Neuronal stem cell (in vitro differentiated cells): ENCODE measurements at regions not wholly inside any gene's neighbourhood (a gene's known extent, or its start where the extent isn't known, plus 50 kb on each side); places are given as distances from the start of the nearest gene placed in this dataset.

Experiments used
- DNase-seq: peaks from one replicate; pipeline ENCODE4 v3.0.0-alpha.2; 2013; ENCODE audit warnings: low spot score
- H2AFZ ChIP-seq: one replicate; pipeline ENCODE4 v1.6.1; 2013; ENCODE audit warnings: mild to moderate bottlenecking, low read length, inconsistent platforms
- H2AK5ac ChIP-seq: 2 replicates; pipeline ENCODE4 v1.6.1; 2013; ENCODE audit warnings: low read depth, mild to moderate bottlenecking, inconsistent platforms, low read length, moderate library complexity, mixed read lengths
- H2BK120ac ChIP-seq: 2 replicates; pipeline ENCODE4 v1.6.1; 2013; ENCODE audit warnings: low read depth, mild to moderate bottlenecking, inconsistent platforms, low read length, moderate library complexity, mixed read lengths
- H2BK12ac ChIP-seq: one replicate; pipeline ENCODE4 v1.6.1; 2013; ENCODE audit warnings: low read length, inconsistent platforms
- H2BK15ac ChIP-seq: 2 replicates; pipeline ENCODE4 v1.6.1; 2013; ENCODE audit warnings: mild to moderate bottlenecking, low read length, inconsistent platforms, mixed read lengths
- H2BK5ac ChIP-seq: one replicate; pipeline ENCODE4 v1.6.1; 2013; ENCODE audit warnings: inconsistent platforms, mild to moderate bottlenecking, low read length, moderate library complexity
- H3K14ac ChIP-seq: one replicate; pipeline ENCODE4 v1.6.1; 2013; ENCODE audit warnings: low read length, inconsistent platforms
- H3K18ac ChIP-seq: 2 replicates; pipeline ENCODE4 v1.6.1; 2013; ENCODE audit warnings: low read length, inconsistent platforms
- H3K23ac ChIP-seq: 2 replicates; pipeline ENCODE4 v1.6.1; 2013; ENCODE audit warnings: low read depth, mild to moderate bottlenecking, mixed read lengths, low read length, inconsistent platforms; ENCODE audit not compliant: poor library complexity
- H3K27ac ChIP-seq: replicated peaks from 3 replicates; pipeline ENCODE4 v1.5.1; 2013; ENCODE audit warnings: low read length, inconsistent platforms
- H3K27me3 ChIP-seq, 3 experiments: 2 replicates each; pipeline ENCODE4 v1.6.1; 2013; ENCODE audit warnings: low read length in 3 of 3, mild to moderate bottlenecking in 2 of 3, inconsistent platforms in 1 of 3, low read depth in 1 of 3, mixed read lengths in 1 of 3, moderate library complexity in 1 of 3; ENCODE audit not compliant: control insufficient read depth in 3 of 3, insufficient read depth in 3 of 3
- H3K36me3 ChIP-seq, 2 donors: replicated peaks in 1 of 2; 2 replicates each; pipeline ENCODE4 v1.6.1; 2013; ENCODE audit warnings: low read length in 2 of 2; ENCODE audit not compliant: control insufficient read depth in 2 of 2, insufficient read depth in 2 of 2
- H3K4ac ChIP-seq: 2 replicates; pipeline ENCODE4 v1.6.1; 2013; ENCODE audit warnings: inconsistent platforms, mild to moderate bottlenecking, low read length, moderate library complexity
- H3K4me1 ChIP-seq, 2 donors: 1 replicate in 1 of 2; 2 replicates in 1 of 2; pipeline ENCODE4 v1.6.1; 2013; ENCODE audit warnings: low read length in 2 of 2, low read depth in 1 of 2; ENCODE audit not compliant: control insufficient read depth in 2 of 2, insufficient read depth in 1 of 2
- H3K4me2 ChIP-seq: one replicate; pipeline ENCODE4 v1.6.1; 2013; ENCODE audit warnings: mild to moderate bottlenecking, low read length, inconsistent platforms; ENCODE audit not compliant: insufficient read depth, poor library complexity, severe bottlenecking
- H3K4me3 ChIP-seq, 2 donors: 2 replicates each; pipeline ENCODE4 v1.5.1; 2013; ENCODE audit warnings: low read length in 2 of 2, mild to moderate bottlenecking in 2 of 2, inconsistent platforms in 1 of 2, moderate library complexity in 1 of 2
- H3K79me1 ChIP-seq: one replicate; pipeline ENCODE4 v1.6.1; 2013; ENCODE audit warnings: low read depth, mild to moderate bottlenecking, inconsistent platforms, low read length, moderate library complexity
- H3K9ac ChIP-seq: one replicate; pipeline ENCODE4 v1.6.1; 2013; ENCODE audit warnings: mild to moderate bottlenecking, low read depth, low read length, inconsistent platforms; ENCODE audit not compliant: poor library complexity
- H3K9me3 ChIP-seq, 2 donors: replicated peaks in 1 of 2; 2 replicates each; pipeline versions ENCODE3 to v1.6.1; 2013; ENCODE audit warnings: low read length in 2 of 2, mild to moderate bottlenecking in 2 of 2, inconsistent platforms in 1 of 2, low read depth in 1 of 2, mixed read lengths in 1 of 2, moderate library complexity in 1 of 2; ENCODE audit not compliant: control insufficient read depth in 2 of 2, insufficient read depth in 1 of 2
- H4K8ac ChIP-seq: one replicate; pipeline ENCODE4 v1.6.1; 2013; ENCODE audit warnings: low read depth, mild to moderate bottlenecking, inconsistent platforms, low read length, moderate library complexity
- H4K91ac ChIP-seq: one replicate; pipeline ENCODE4 v1.6.1; 2013; ENCODE audit warnings: low read length, low read depth, mild to moderate bottlenecking, inconsistent platforms; ENCODE audit not compliant: poor library complexity
- WGBS, 2 donors: extraction: QIAGEN DNeasy Blood & Tissue Kit; methylation state at CpG; one replicate each; pipeline ENCODE4 v1.1.7; 2013; ENCODE audit warnings: missing lambda C conversion rate in 2 of 2, mixed read lengths in 1 of 2; ENCODE audit not compliant: insufficient read length in 2 of 2, insufficient replicate concordance in 1 of 2; ENCODE audit errors: extremely low coverage in 2 of 2; 5-methylcytosine and 5-hydroxymethylcytosine counted together

DNA sequence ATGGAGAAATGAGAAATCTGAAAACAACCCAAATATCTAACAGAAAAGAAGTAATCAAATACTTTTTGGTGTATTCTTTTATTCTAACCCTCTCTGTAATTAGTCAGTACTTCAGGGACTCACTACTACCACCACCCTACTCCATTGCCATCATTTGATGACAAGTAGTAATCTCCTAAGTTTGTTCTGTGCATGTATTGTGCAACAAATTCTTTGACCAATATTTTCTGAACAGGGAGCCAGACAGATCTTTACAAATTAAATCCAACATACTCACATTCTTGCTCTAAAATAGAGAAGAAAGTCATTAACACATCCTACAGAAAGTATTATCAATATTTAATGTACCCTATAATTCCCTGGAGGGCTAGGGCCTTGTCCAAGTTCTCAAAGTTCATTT is 1416.4 kb downstream of the DSC3 start:
- no peak overlapping the region for H2BK120ac ChIP-seq
- no peak overlapping the region for H3K4ac ChIP-seq
- no peak overlapping the region for H3K4me2 ChIP-seq
- H3K9me3 ChIP-seq, result no peaks in the 10 kb centered on the region
- DNase-seq, result no peak
- H2BK5ac ChIP-seq, result no peak overlapping the region
- no peak overlapping the region for H2BK12ac ChIP-seq
- H3K4me1 ChIP-seq, result peaks cover 0 to 2% of the 10 kb centered on the region in 2 donors
- H3K79me1 ChIP-seq, result no peaks in the 10 kb centered on the region
- H4K91ac ChIP-seq, result no peak overlapping the region
- H3K18ac ChIP-seq, result no peak overlapping the region
- no peak overlapping the region for H3K9ac ChIP-seq
- H3K14ac ChIP-seq, result no peak overlapping the region
- no peak overlapping the region for H2BK15ac ChIP-seq
- H2AK5ac ChIP-seq, result no peak overlapping the region
- H3K27ac ChIP-seq, result no peak overlapping the region
- no peak overlapping the region for H4K8ac ChIP-seq
- H3K36me3 ChIP-seq, result no peaks in the 10 kb centered on the region
- no peak overlapping the region for H2AFZ ChIP-seq
- H3K27me3 ChIP-seq, result no peaks in the 10 kb centered on the region
- H3K23ac ChIP-seq, result no peak overlapping the region
- no peak overlapping the region for H3K4me3 ChIP-seq

- Histone ChIP-seq H3K14ac (no peak overlapping the region), H3K27ac (no peak overlapping the region), H3K4me1 (no peaks in the 10 kb centered on the region), H3K9me3 (no peaks in the 10 kb centered on the region), H3K4me3 (no peak overlapping the region), H4K8ac (no peak overlapping the region), H3K36me3 (no peaks in the 10 kb centered on the region), H2AK5ac (no peak overlapping the region), H3K9ac (no peak overlapping the region), H3K4me2 (no peak overlapping the region), H2BK12ac (no peak overlapping the region), H3K27me3 (no peaks in the 10 kb centered on the region), H3K79me1 (no peaks in the 10 kb centered on the region), H3K4ac (no peak overlapping the region), H3K18ac (no peak overlapping the region), H2AFZ (no peak overlapping the region), H4K91ac (no peak overlapping the region), H3K23ac (no peak overlapping the region), H2BK120ac (no peak overlapping the region), H2BK15ac (no peak overlapping the region), H2BK5ac (no peak overlapping the region)
- DNase-seq, result no peak
Measured at GRCh38 chr18:29616867-29617266, 1425.7 kb downstream of the DSC3 start.

GRCh38 chr18:29608982-29609381 is 1432.1 kb upstream of the CDH2 start:
- no peak overlapping the region for H2AFZ ChIP-seq
- H4K8ac ChIP-seq, result no peak overlapping the region
- no peak for DNase-seq
- no peak overlapping the region for H2BK15ac ChIP-seq
- no peak overlapping the region for H3K14ac ChIP-seq
- no peak overlapping the region for H4K91ac ChIP-seq
- H3K4ac ChIP-seq, result no peak overlapping the region
- H3K27me3 ChIP-seq, result no peaks in the 10 kb centered on the region
- H3K27ac ChIP-seq, result no peak overlapping the region
- no peak overlapping the region for H2BK120ac ChIP-seq
- H3K9ac ChIP-seq, result no peak overlapping the region
- peaks cover 4 to 7% of the 10 kb centered on the region in 2 donors for H3K9me3 ChIP-seq
- no peaks in the 10 kb centered on the region for H3K4me1 ChIP-seq
- no peaks in the 10 kb centered on the region for H3K79me1 ChIP-seq
- H3K4me2 ChIP-seq, result no peak overlapping the region
- no peak overlapping the region for H2BK5ac ChIP-seq
- H2AK5ac ChIP-seq, result no peak overlapping the region
- no peaks in the 10 kb centered on the region for H3K36me3 ChIP-seq
- H3K23ac ChIP-seq, result no peak overlapping the region
- H2BK12ac ChIP-seq, result no peak overlapping the region
- no peak overlapping the region for H3K4me3 ChIP-seq
- no peak overlapping the region for H3K18ac ChIP-seq

DNA sequence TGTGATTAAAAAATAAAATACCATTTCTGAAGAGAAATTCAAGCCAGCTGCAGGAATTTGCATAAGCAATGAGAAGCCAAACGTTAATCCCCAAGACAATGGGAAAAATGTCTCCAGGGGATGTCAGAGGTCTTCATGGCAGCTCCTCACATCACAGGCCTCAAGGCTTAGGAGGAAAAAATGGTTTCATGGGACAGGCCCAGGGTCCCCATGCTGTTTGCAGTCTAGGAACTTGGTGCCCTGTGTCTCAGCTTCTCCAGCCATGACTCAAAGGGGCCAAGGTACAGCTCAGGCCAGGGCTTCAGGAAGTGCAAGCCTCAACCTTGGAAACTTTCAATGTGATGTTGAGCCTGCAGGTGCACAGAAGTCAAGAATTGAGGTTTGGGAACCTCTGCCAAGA is 1428.4 kb upstream of the CDH2 start:
- no CpG with 5 or more reads among the region's 1 CpG for WGBS, 2 donors

More for the DNA sequence above, 1428.4 kb upstream of the CDH2 start:
- no peak overlapping the region for H3K4ac ChIP-seq
- H3K36me3 ChIP-seq, result no peaks in the 10 kb centered on the region
- peaks cover 4 to 7% of the 10 kb centered on the region in 2 donors for H3K9me3 ChIP-seq
- H2BK15ac ChIP-seq, result no peak overlapping the region
- no peak overlapping the region for H3K23ac ChIP-seq
- no peak overlapping the region for H4K8ac ChIP-seq
- no peak overlapping the region for H2AFZ ChIP-seq
- no peak overlapping the region for H3K27ac ChIP-seq
- no peaks in the 10 kb centered on the region for H3K4me1 ChIP-seq
- no peaks in the 10 kb centered on the region for H3K79me1 ChIP-seq
- H3K14ac ChIP-seq, result no peak overlapping the region
- no peak overlapping the region for H3K9ac ChIP-seq
- no peak for DNase-seq
- H2BK5ac ChIP-seq, result no peak overlapping the region
- H3K18ac ChIP-seq, result no peak overlapping the region
- H3K27me3 ChIP-seq, result no peaks in the 10 kb centered on the region
- H4K91ac ChIP-seq, result no peak overlapping the region
- H3K4me3 ChIP-seq, result no peak overlapping the region
- no peak overlapping the region for H2BK120ac ChIP-seq
- H3K4me2 ChIP-seq, result no peak overlapping the region
- H2BK12ac ChIP-seq, result no peak overlapping the region
- no peak overlapping the region for H2AK5ac ChIP-seq
